ENCODE measurements at regions not wholly inside any gene's neighbourhood (a gene's known extent, or its start where the extent isn't known, plus 50 kb on each side); places are given as distances from the start of the nearest gene placed in this dataset.

- POLR2A ChIA-PET (ENCODE audit: partially characterized antibody) = no interaction called here
- H3K4me1 ChIP-seq (replicated peaks in 1 of 4; ENCODE audit: control insufficient read depth in 3 of 4, insufficient read depth in 4 of 4, low read length in 3 of 4) = peaks cover 0 to 3% (median 0%) of the 10 kb centered on the region in 4 experiments; a peak in 2 of 7 replicates
- no peak for FAIRE-seq
- H3K27me3 ChIP-seq (replicated peaks in 1 of 4; ENCODE audit: control insufficient read depth in 3 of 4, extremely low read depth in 1 of 4, insufficient read depth in 3 of 4, low read length in 3 of 4) = no peaks in the 10 kb centered on the region
- no peak overlapping the region for H2AK5ac ChIP-seq (ENCODE audit: low read depth, low read length)
- H3K4me3 ChIP-seq (ENCODE audit: extremely low read depth in 1 of 4, insufficient read depth in 2 of 4, low read depth in 3 of 4, low read length in 4 of 4) = no peak overlapping the region
- no peaks in the 10 kb centered on the region for H4K20me1 ChIP-seq (replicated peaks in 1 of 2; ENCODE audit: control insufficient read depth in 1 of 2, insufficient read depth in 2 of 2, low read length in 2 of 2)
- no peak overlapping the region for H2BK12ac ChIP-seq (ENCODE audit: low read depth, low read length)
- no peak overlapping the region for H4K5ac ChIP-seq (ENCODE audit: insufficient read length, low read depth, low read length)
- H2AFZ ChIP-seq (ENCODE audit: low read length) = no peak overlapping the region
- no peaks in the 10 kb centered on the region for H3K36me3 ChIP-seq (ENCODE audit: control insufficient read depth in 2 of 4, insufficient read depth in 4 of 4, low read length in 3 of 4)
- H3K56ac ChIP-seq (replicated peaks; ENCODE audit: insufficient read length, low read depth, low read length) = no peak overlapping the region
- H3K79me1 ChIP-seq (ENCODE audit: low read depth, low read length) = no peaks in the 10 kb centered on the region
- H2BK20ac ChIP-seq (ENCODE audit: low read length) = no peak overlapping the region
- H2BK120ac ChIP-seq (replicated peaks; ENCODE audit: low read depth, low read length) = no peak overlapping the region
- no peak overlapping the region for H3K4me2 ChIP-seq (ENCODE audit: insufficient read depth in 1 of 2, low read depth in 2 of 2, low read length in 2 of 2)
- no peaks in the 10 kb centered on the region for H3K9me3 ChIP-seq (ENCODE audit: insufficient read depth in 2 of 2, low read depth in 1 of 2, low read length in 1 of 2)
- H3K27ac ChIP-seq (ENCODE audit: low read depth, low read length) = no peak overlapping the region
- no peak overlapping the region for H2BK5ac ChIP-seq (ENCODE audit: low read depth, low read length)
- no peak overlapping the region for H3K14ac ChIP-seq (ENCODE audit: insufficient read length)
- WGBS, 2 experiments (ENCODE audit: extremely low coverage in 1 of 2, insufficient coverage in 1 of 2, insufficient read length in 1 of 2, insufficient replicate concordance in 2 of 2, low coverage in 1 of 2, low lambda C conversion rate in 2 of 2, missing lambda C conversion rate in 1 of 2) = 86% methylated on average over 11 of the region's 11 CpGs; no CpG with 5 or more reads in 1 of the 2 experiments
- no peak overlapping the region for H3K9ac ChIP-seq (replicated peaks in 1 of 4; ENCODE audit: extremely low read depth in 1 of 4, low read depth in 3 of 4, low read length in 3 of 4)
- CTCF ChIA-PET (ENCODE audit: partially characterized antibody) = interaction anchor here (1.1 kb wide), 2 partner anchors 66 to 967 kb away, joined by 3 read pairs; no protein-coding TSS in a partner anchor
- DNase-seq (ENCODE audit: low read depth in 1 of 2, low spot score in 2 of 2) = no peak
- no peaks in the 10 kb centered on the region for H3K79me2 ChIP-seq (ENCODE audit: control insufficient read depth in 1 of 2, insufficient read depth in 2 of 2, low read length in 2 of 2)
- no peak overlapping the region for H4K8ac ChIP-seq (ENCODE audit: extremely low read depth, insufficient read depth, low read length)
- no peak overlapping the region for H4K91ac ChIP-seq (replicated peaks; ENCODE audit: insufficient read length, low read length)
- no peaks in the 10 kb centered on the region for H3K23me2 ChIP-seq (ENCODE audit: low read depth, low read length)
- no peak overlapping the region for H3K4ac ChIP-seq (replicated peaks; ENCODE audit: insufficient read length, low read depth, low read length)
- no peak overlapping the region for H3K23ac ChIP-seq (ENCODE audit: insufficient read length)
- no peak overlapping the region; the same call in 1 of the 2 replicates for H3K18ac ChIP-seq (ENCODE audit: extremely low read depth, low read length)
- H2BK15ac ChIP-seq (ENCODE audit: low read length) = no peak overlapping the region
- TF ChIP-seq RBBP5 (IDR thresholded peaks at IDR 0.05; ENCODE audit: borderline replicate concordance, low read depth, low read length) (no peak), NRF1 (IDR thresholded peaks at IDR 0.05; ENCODE audit: low read depth, low read length) (no peak)
Observed at GRCh38 chr17:72053036-72053435, 67.8 kb upstream of the SOX9 start.
